Bronchial epithelial cell (primary cell): ENCODE measurements at regions not wholly inside any gene's neighbourhood (a gene's known extent, or its start where the extent isn't known, plus 50 kb on each side); places are given as distances from the start of the nearest gene placed in this dataset.

Experiments
- DNase-seq: peaks from one replicate; pipeline ENCODE4 v3.0.0-alpha.2; 2010; ENCODE audit warnings: low read depth
- FAIRE-seq: peaks from 2 replicates; lab custom pipeline; 2011; peaks lifted over from hg19 to GRCh38; lab: Jason Lieb, UNC
- H3K27me3 ChIP-seq: 2 replicates; pipeline ENCODE4 v1.5.1; 2011; ENCODE audit warnings: low read length; ENCODE audit not compliant: control insufficient read depth, insufficient read depth
- H3K36me3 ChIP-seq: 2 replicates; pipeline ENCODE4 v1.5.1; 2011; ENCODE audit warnings: low read length; ENCODE audit not compliant: control insufficient read depth, insufficient read depth
- H3K4me3 ChIP-seq: 2 replicates; pipeline ENCODE4 v1.5.1; 2011; ENCODE audit warnings: mild to moderate bottlenecking, low read depth, low read length, control low read depth
- TF ChIP-seq, protein P1 (sequence below): IDR thresholded peaks from 2 replicates; pipeline ENCODE4 v1.5.1; 2011; ENCODE audit warnings: mild to moderate bottlenecking, moderate library complexity, low read length, control low read depth, inconsistent platforms; ENCODE audit not compliant: insufficient read depth, severe bottlenecking

DNA sequence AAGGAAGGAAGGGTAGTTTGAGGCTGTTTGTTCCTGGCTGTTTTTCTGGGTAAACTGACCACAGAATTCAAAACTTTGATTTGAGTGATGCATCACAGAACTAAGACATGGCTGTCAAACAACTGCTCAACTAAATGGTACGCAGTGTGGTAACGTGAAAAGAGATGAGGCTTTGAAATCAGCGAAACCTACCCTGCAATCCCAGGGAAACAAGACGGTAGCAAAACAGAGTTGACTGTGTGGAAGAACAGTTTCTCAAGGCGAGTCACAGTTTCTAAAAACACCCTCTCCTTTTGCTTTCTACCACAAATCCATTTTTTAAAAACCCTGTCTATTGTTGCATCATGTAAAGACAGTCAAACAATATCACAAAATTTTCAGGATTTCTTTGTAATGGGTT lies 156.0 kb upstream of the MAF start:
- peak; percentile 14 for DNase-seq
- Histone ChIP-seq H3K36me3 (no peaks in the 10 kb centered on the region), H3K4me3 (no peak overlapping the region), H3K27me3 (no peaks in the 10 kb centered on the region)
- no peak for FAIRE-seq
- TF ChIP-seq, protein P1, sequence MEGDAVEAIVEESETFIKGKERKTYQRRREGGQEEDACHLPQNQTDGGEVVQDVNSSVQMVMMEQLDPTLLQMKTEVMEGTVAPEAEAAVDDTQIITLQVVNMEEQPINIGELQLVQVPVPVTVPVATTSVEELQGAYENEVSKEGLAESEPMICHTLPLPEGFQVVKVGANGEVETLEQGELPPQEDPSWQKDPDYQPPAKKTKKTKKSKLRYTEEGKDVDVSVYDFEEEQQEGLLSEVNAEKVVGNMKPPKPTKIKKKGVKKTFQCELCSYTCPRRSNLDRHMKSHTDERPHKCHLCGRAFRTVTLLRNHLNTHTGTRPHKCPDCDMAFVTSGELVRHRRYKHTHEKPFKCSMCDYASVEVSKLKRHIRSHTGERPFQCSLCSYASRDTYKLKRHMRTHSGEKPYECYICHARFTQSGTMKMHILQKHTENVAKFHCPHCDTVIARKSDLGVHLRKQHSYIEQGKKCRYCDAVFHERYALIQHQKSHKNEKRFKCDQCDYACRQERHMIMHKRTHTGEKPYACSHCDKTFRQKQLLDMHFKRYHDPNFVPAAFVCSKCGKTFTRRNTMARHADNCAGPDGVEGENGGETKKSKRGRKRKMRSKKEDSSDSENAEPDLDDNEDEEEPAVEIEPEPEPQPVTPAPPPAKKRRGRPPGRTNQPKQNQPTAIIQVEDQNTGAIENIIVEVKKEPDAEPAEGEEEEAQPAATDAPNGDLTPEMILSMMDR, result no peak

DNA sequence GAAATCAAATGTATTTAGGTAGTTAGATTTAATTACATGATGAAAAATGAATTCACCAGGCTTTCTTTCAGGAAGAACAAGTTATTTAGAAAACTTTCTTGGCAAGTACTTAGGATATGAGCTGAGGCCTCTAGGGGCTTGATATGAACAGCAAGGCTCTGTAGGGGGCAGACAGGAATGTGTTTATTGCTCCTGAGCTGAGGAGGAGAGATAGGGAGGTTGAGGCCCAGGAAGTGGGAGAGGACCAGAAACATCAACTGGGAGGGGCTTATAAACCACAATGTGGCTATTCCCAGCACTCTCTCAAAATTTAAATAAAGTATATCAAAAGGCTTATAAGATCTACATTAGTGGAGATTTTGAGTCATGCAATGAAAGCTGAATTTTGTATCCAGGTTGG lies 154.0 kb upstream of the MAF start:
- DNase-seq (no peak), FAIRE-seq (no peak)
- Histone ChIP-seq H3K36me3 (no peaks in the 10 kb centered on the region), H3K27me3 (no peaks in the 10 kb centered on the region), H3K4me3 (no peak overlapping the region)
- TF ChIP-seq, protein P1, result no peak

DNA sequence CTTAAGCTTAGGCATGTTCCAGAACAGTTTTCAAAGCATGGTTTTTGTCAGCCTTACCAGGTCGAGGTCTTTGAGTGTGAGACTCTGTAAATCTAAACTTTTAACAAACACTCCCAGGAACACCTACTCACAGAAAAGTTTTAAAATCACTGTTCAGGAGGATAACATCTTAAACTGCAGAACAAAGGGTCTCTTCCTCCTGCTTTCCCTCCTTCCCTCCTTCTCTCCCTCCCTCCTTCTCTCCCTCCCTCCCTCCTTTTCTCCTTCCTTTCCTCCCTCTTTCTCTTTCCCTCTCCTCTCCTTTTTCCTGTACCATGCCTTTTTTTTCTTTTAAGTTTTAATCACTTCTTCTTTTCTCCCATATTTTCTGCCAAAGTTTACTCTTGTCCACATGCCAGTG lies 153.5 kb upstream of the MAF start:
- no peak for FAIRE-seq

DNA sequence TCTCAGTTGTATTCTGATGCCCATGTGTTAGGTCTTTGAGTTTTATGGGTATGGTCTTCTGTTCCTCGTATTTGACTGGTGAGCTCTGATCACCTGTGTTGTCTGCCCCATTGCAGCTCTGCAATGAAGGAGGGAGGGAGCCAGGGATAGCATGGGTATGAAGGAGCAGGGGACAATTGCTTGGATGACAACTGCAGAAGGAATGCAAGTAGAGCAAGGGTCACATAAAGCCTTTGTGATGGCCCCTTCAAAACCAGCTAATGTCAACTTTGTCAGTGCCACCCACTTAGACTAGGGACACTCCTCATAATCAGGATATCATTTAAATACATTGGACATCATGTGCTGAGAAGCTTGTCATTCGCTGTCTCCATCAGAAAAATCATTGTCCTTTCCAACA lies 152.7 kb upstream of the MAF start:
- DNase-seq (no peak), FAIRE-seq (no peak)
- Histone ChIP-seq H3K36me3 (no peaks in the 10 kb centered on the region), H3K27me3 (no peaks in the 10 kb centered on the region), H3K4me3 (no peak overlapping the region)
- TF ChIP-seq, protein P1, result no peak

More for the DNA sequence above, 153.5 kb upstream of the MAF start:
- Histone ChIP-seq H3K36me3 (no peaks in the 10 kb centered on the region), H3K27me3 (no peaks in the 10 kb centered on the region), H3K4me3 (no peak overlapping the region)
- TF ChIP-seq, protein P1, result no peak
- no peak for DNase-seq

DNA sequence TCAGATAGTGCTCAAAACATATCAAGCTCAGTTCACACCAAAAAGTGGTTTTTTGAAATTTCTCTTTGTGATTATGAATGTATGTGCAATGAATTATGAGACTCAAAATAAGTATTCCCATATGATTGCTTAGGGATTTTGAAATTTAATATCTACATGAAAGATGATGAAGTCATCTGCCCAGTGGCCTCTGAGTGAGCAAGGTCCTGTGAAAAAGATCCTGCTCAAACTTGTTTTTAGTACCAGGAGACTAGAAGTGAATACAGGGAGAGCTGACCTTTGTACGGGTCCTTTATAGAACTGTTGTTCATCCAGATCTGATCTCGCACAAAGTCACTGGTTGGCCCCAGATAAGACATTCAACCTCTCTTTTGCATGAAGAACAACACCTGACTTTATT lies 151.9 kb upstream of the MAF start:
- peak; percentile 94 for DNase-seq
- H3K4me3 ChIP-seq, result no peak overlapping the region
- TF ChIP-seq, protein P1, result no peak
- H3K27me3 ChIP-seq, result no peaks in the 10 kb centered on the region
- no peak for FAIRE-seq
- H3K36me3 ChIP-seq, result no peaks in the 10 kb centered on the region

DNA sequence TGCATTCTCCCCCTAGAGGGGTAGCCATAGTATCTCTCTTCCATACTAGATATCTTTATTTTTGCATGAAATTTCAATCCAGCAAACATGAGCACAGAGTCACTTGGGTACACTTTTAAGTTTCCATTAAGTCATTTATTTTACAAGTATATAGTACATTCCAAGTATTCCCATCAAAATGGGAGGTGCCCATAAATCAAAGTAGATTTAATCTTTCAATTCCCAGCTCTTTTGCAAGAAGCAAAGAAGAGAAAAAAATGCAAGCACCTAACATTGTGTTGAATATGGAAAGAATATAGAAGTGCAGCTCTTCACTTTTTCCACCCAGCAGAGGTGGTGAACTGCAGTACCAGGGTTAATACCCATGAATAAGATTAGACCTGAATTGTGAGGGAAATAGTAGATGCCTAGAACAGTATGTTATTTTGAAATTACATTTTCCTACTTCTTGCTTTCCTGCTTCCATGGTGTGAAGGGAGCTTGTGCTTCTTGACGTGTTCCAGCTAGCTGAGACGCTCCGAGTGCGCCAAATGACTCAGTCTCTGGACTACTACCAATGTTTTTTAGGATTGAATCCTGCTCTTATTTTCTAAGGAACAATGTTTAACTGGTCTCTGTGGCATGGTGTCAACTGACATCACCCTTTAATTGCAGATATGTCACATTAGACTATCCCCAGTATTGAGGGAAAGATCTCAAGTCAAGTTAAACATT lies 151.1 kb upstream of the MAF start:
- H3K27me3 ChIP-seq, result no peaks in the 10 kb centered on the region
- FAIRE-seq, result no peak
- TF ChIP-seq, protein P1, result no peak
- DNase-seq, result peak; percentile 95
- H3K36me3 ChIP-seq, result no peaks in the 10 kb centered on the region
- H3K4me3 ChIP-seq, result no peak overlapping the region
